GM21528 (cell line): ENCODE measurements at regions not wholly inside any gene's neighbourhood (a gene's known extent, or its start where the extent isn't known, plus 50 kb on each side); places are given as distances from the start of the nearest gene placed in this dataset.
"Not testable (repeated sequence)": the region's sequence is repeated elsewhere in the genome, so short reads cannot be mapped to it uniquely, and the experiment has no call there.

ENCODE experiments used
- ATAC-seq: cut with Tn5 transposase; IDR thresholded peaks from one replicate; pipeline ENCODE4 v1.9.1; 2021; ENCODE audit warnings: mild to moderate bottlenecking, moderate library complexity; ENCODE audit not compliant: unreplicated experiment, low FRiP score

- no peak for ATAC-seq
Observed at GRCh38 chr1:229154811-229155210, 116.1 kb upstream of the RAB4A start.

- ATAC-seq = no peak
Observed at GRCh38 chr1:229155472-229155871, 115.4 kb upstream of the RAB4A start.

GRCh38 chr1:229156872-229157271 lies 114.0 kb upstream of the RAB4A start:
- ATAC-seq = no peak

GRCh38 chr1:229157480-229157879 lies 113.4 kb upstream of the RAB4A start:
- no peak for ATAC-seq

GRCh38 chr1:229158341-229158921 lies 112.5 kb upstream of the RAB4A start:
- ATAC-seq = no peak

GRCh38 chr1:229158927-229159326 lies 112.0 kb upstream of the RAB4A start:
- no peak for ATAC-seq

GRCh38 chr1:229159668-229160544 lies 111.0 kb upstream of the RAB4A start:
- ATAC-seq = no peak

- no peak for ATAC-seq
Observed at GRCh38 chr1:229161740-229162139, 109.2 kb upstream of the RAB4A start.

- no peak for ATAC-seq
Observed at GRCh38 chr1:229162825-229163515, 107.9 kb upstream of the RAB4A start.

- ATAC-seq = no peak
Observed at GRCh38 chr1:229164348-229164747, 106.6 kb upstream of the RAB4A start.

GRCh38 chr1:229164836-229165735 lies 105.8 kb upstream of the RAB4A start:
- no peak for ATAC-seq

- no peak for ATAC-seq
Observed at GRCh38 chr1:229167318-229167717, 103.6 kb upstream of the RAB4A start.

GRCh38 chr1:229169399-229169798 lies 101.5 kb upstream of the RAB4A start:
- no peak for ATAC-seq

GRCh38 chr1:229170274-229170673 lies 100.6 kb upstream of the RAB4A start:
- ATAC-seq = no peak

- no peak for ATAC-seq
Observed at GRCh38 chr1:229170778-229171505, 100.0 kb upstream of the RAB4A start.

- no peak for ATAC-seq
Observed at GRCh38 chr1:229171934-229172333, 99.0 kb upstream of the RAB4A start.

GRCh38 chr1:229173491-229174476 lies 97.1 kb upstream of the RAB4A start:
- not testable (repeated sequence) for ATAC-seq

GRCh38 chr1:229175297-229175696 lies 95.6 kb upstream of the RAB4A start:
- not testable (repeated sequence) for ATAC-seq

- ATAC-seq = not testable (repeated sequence)
Observed at GRCh38 chr1:229176457-229176856, 94.5 kb upstream of the RAB4A start.
